IPS DF 4.7 (cell line): ENCODE measurements at regions not wholly inside any gene's neighbourhood (a gene's known extent, or its start where the extent isn't known, plus 50 kb on each side); places are given as distances from the start of the nearest gene placed in this dataset.
"Not testable (repeated sequence)": the region's sequence is repeated elsewhere in the genome, so short reads cannot be mapped to it uniquely, and the experiment has no call there.

Experiments used
- DNase-seq: peaks from one replicate; pipeline ENCODE4 v3.0.0-alpha.2; 2013; ENCODE audit warnings: low spot score; ENCODE audit errors: extremely low read depth

- DNase-seq = no peak
Measured at GRCh38 chr13:21875116-21875515, 204.2 kb downstream of the FGF9 start.

GRCh38 chr13:21879263-21879914 lies 208.5 kb downstream of the FGF9 start:
- no peak for DNase-seq

DNA sequence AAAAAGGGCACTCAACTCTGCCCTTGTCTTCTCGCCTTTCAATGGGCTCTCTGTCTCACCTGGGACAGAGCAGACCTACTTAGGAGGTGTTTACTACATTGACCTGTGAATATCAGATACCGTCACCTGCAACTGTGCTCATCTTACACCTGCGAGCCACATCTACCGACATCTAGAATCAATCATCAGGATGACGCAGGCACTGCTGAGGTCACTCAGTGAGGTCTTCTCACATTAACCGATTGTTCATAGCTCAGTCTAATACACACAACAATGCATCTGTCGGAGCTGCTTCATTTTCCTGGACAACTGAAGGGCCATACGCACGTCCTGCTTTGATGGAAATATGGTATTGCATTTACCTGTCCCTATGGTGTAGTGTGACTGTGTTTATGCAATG lies 211.9 kb downstream of the FGF9 start:
- no peak for DNase-seq

DNA sequence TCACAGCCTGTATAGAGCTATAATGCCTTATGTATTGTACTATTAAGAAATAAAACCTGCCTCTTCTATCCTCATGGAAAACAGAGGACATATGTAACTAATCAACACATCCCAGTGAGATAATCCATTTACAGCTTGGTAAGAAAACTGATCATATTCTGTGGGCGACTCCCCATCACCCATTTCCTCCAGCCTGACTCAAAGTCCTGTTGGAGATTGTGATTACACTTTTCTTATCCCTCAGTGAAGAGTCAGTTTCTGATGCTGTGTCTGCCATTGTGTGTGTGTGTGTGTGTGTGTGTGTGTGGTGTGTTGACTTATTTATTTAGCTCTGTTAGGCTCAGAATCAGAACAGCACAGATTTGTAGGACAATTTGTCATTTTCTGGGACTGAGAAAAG lies 212.8 kb downstream of the FGF9 start:
- DNase-seq = no peak

GRCh38 chr13:21884299-21884909 lies 213.5 kb downstream of the FGF9 start:
- DNase-seq = no peak

DNA sequence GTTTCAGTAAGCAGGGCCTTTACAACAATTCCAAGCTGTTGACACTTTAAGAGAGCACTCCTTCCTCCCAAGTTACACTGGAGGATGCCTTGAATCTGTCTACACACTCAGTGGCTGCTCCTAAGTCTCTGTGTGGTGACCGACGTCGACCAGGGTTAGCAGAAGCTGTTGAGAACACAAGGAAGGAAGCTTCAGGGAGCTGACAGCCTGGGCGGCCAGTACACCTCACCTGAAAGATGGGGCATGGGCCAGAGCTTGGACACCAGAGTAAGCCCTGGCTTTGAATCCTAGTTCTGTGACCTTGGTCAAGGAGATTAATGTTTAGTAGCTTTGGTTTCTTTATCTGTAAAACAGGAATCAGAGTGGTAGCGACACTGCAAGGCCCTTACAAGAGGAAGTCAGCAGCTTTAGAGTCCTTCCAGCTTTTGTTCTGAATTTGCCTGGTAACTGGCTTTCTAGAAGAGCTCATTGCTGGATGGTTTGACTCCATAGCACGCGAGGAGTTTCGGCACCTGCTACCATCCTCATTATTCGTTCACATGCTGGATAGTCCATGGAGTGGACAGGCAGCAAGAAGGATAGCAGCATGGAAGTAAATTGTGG lies 214.2 kb downstream of the FGF9 start:
- no peak for DNase-seq

GRCh38 chr13:21885714-21886224 lies 214.9 kb downstream of the FGF9 start:
- no peak for DNase-seq

GRCh38 chr13:21889651-21890050 lies 218.8 kb downstream of the FGF9 start:
- DNase-seq = no peak

DNA sequence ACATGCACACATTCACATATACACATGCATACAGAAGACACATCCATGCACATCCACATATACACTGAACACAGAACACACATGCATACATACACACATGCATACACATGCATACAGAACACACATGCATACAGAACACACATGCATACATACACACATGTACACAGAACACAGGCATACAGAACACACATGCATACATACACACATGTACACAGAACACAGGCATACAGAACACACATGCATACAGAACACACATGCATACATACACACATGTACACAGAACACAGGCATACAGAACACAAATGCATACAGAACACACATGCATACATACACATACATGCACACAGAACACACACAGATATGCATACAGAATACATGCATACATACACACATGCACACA lies 219.3 kb downstream of the FGF9 start:
- DNase-seq = not testable (repeated sequence)

- no peak for DNase-seq
Measured at GRCh38 chr13:21894091-21894490, 223.2 kb downstream of the FGF9 start.

DNA sequence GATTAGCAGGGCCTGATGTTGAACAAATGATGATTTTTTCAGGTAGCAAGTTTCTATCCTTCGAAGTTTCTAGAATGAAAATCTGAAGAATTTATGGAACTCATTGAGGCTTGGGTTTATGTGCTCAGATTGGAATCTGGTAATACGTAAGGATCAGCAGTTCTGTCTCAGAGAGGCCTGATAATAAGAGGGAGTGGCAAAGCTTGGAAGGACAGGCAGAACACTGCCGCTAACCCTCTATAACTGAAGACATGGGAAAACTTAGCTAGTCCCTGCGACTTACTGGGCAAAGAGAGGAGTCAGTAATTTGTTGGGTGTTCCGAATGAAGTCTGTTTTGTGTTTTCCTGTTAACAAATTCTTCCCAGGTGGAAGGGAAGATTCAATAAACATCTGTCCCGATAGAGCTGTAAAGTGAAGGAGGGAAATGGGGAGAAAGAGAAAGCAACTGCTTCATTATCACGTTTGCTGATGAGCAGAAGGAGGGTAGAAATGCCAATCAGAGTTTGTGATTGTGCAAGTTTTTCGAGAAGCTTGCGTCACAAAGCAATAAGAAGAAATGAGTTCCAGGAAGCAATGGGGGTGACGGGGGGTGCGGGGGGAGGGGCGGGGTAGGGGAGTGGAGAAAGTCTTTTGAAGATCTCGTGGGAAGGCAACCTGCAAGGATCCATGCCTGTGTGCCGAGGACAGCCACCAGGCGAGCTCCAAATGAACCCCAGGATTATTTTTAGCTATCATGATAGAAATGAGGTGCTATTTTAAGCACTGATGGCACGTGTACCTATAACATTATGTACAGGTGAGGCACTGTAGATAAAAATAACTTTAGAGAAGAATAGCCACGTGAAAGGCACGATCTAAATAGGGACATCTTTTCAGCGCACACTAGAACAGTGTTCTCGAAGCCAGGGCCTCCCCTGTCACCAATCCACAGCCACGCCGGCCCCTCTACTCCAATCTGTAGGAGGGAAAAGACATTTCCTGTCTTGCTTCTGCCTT lies 224.1 kb downstream of the FGF9 start:
- no peak for DNase-seq

DNA sequence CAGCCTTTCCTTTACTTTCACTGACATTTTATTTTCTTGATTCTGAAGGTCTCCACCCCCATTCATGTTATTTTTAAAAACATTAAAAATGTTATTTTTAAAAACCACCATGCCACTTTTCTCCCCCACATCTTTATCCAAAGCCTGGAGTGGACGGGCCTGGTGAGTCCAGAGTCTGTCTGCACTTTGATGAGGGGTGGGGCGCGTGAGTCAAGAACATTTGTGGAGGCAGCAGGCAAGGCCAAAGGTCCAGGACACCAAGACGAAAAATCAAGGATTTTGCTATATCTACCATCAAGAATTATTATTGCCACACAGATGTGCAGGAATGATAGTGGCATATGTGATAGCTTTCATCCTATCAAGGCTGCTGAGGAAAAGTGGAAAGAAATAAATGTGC lies 224.9 kb downstream of the FGF9 start:
- DNase-seq = no peak

DNA sequence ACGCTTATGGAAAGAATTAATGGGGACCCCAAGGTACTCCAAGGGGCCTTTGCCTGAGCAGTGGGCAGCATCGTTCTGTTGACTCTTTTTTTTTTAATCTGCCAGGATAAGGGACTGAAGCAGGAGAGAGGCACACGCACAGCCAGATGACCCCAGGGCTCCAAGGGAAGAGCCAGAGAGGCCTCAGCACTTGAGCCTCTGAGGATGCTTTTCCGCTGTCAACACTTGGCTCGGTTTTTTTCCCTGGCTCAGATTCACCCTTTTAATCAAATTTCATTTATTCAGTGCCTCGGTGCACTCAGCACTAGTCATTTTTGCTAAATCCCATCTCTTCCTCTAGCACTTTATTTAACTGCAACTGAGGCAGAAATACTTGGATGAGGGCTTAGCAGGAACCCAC lies 226.3 kb downstream of the FGF9 start:
- DNase-seq = no peak

DNA sequence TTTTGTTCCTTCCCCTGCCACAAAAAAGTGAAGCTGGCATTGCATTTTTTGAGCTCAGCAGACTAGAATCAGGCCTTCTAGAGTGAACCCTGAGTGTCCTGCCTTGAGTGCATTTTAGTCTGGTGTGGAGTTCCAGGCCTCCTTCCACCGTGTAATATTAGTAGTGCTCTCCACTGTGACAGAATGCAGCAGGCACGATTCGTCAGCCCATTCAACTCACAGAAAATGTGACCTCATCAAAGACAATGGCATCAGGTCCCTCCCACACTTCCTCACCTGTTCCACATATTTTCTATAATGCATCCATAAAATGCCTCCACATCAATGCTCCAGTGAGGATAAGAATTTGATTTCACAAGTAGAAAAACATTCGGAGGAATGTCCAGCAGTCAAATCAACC lies 227.6 kb downstream of the FGF9 start:
- no peak for DNase-seq

DNA sequence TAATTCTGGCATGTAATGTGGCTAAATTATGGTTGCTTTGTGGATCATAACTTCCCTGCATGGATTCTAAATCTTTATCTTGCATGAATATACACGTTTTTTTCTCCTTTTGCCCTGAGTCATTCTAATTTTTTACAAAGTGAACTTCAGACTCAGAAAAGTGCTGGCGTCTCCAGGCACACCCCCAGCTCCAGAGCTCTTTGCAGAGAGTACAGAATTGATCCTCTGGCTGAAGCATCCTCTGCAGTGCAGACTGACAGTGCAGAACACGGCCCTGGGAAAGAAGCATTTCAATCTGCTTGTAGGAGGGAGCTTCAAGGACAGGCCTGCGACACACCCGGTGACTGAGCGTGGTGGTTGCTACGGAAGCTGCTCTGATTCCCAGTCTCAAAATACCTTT lies 228.1 kb downstream of the FGF9 start:
- DNase-seq = no peak

DNA sequence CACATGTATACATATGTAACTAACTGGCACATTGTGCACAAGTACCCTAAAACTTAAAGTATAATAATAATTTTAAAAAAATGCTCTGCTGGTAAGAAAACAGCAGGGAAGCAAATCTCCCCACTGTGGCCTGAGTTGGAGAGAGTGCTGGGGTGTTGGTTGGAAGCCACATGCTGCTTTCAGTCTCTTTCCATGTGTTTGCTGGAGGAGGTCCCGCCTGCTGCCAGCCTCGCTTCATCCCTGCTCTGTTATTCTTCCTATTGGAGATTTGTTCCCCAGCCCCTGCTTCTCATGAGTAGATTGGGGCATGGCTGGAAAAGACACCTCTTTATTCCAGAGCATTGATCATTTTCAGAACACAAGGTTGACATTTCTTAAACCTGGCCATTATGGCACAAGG lies 230.5 kb downstream of the FGF9 start:
- no peak for DNase-seq

- no peak for DNase-seq
Measured at GRCh38 chr13:21901811-21902708, 231.2 kb downstream of the FGF9 start.

DNA sequence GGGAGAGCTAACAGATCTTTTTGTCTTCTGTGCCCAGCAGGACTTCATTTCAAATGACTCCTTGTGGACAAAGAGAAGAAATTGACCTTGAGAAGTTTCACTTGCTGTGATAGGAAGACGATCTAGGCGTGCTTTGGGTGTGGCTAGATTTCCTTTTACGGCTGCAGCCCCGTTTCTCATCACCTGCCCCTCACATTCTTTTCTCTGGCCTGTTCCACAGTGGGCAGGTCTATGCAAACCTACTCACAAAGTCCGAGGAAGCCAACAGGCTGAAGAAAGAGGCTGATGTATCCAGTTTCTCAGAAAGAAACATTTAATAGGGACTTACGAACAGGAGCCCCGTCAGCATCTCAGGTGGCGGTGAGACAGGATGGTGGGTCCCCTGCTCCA lies 231.8 kb downstream of the FGF9 start:
- no peak for DNase-seq

- no peak for DNase-seq
Measured at GRCh38 chr13:21905486-21905885, 234.6 kb downstream of the FGF9 start.

- DNase-seq = no peak
Measured at GRCh38 chr13:21909331-21909730, 238.5 kb downstream of the FGF9 start.

GRCh38 chr13:21910546-21910945 lies 239.7 kb downstream of the FGF9 start:
- no peak for DNase-seq
